GM12878 (cell line): ENCODE measurements at regions not wholly inside any gene's neighbourhood (a gene's known extent, or its start where the extent isn't known, plus 50 kb on each side); places are given as distances from the start of the nearest gene placed in this dataset.

Source experiments
- ATF7 ChIP-seq: fragments of 450-650 bp; IDR thresholded peaks from 2 replicates; pipeline ENCODE4 v1.6.1; 2016; ENCODE audit warnings: low read depth, mild to moderate bottlenecking
- CREB1 ChIP-seq: IDR thresholded peaks from 2 replicates; pipeline ENCODE4 v1.6.1; 2012; ENCODE audit warnings: low read depth, mild to moderate bottlenecking, inconsistent platforms
- DPF2 ChIP-seq: fragments of 450-650 bp; IDR thresholded peaks from 2 replicates; pipeline ENCODE4 v1.6.1; 2017; ENCODE audit warnings: mild to moderate bottlenecking
- RBBP5 ChIP-seq: fragments of 200-600 bp; sonication (generic); conservative IDR thresholded peaks from 2 replicates; pipeline ENCODE4 v1.6.1; 2016
- SMC3 ChIP-seq: IDR thresholded peaks from 2 replicates; pipeline ENCODE4 v1.6.1; 2011; ENCODE audit warnings: low read length, improper control_type of control experiment, borderline replicate concordance
- STAT1 ChIP-seq: fragments of 450-650 bp; conservative IDR thresholded peaks from 2 replicates; pipeline ENCODE4 v1.6.1; 2014; ENCODE audit warnings: antibody characterized with exemption, mild to moderate bottlenecking
- STAT3 ChIP-seq: IDR thresholded peaks from 2 replicates; pipeline ENCODE4 v1.6.1; 2011; ENCODE audit warnings: low read depth, low read length, improper control_type of control experiment
- TCF7 ChIP-seq: IDR thresholded peaks from 2 replicates; pipeline ENCODE4 v1.6.1; 2014; ENCODE audit warnings: antibody characterized with exemption, borderline replicate concordance
- ZNF24 ChIP-seq: fragments of 450-650 bp; IDR thresholded peaks from 2 replicates; pipeline ENCODE4 v1.6.1; 2017; ENCODE audit warnings: antibody characterized with exemption, mild to moderate bottlenecking
- ZNF274 ChIP-seq: IDR thresholded peaks from one replicate; pipeline ENCODE4 v1.8.0; 2011; ENCODE audit not compliant: insufficient read length, insufficient read depth
- TF ChIP-seq, protein P1 (sequence below), 3 experiments: IDR thresholded peaks in 2 of 3; conservative IDR thresholded peaks in 1 of 3; 2 replicates each; pipeline ENCODE4 v1.5.1; 2011; ENCODE audit warnings: low read depth in 3 of 3, low read length in 3 of 3, mild to moderate bottlenecking in 3 of 3, control low read depth in 2 of 3, moderate library complexity in 2 of 3, inconsistent platforms in 1 of 3, mixed read lengths in 1 of 3; ENCODE audit not compliant: control insufficient read depth in 2 of 3, insufficient read depth in 1 of 3; ENCODE audit errors: extremely low read depth in 1 of 3
- TF ChIP-seq, protein P2 (sequence below): fragments of 450-650 bp; formaldehyde crosslinking; IDR thresholded peaks from 2 replicates; pipeline ENCODE4 v1.5.0; 2022; ENCODE audit warnings: mild to moderate bottlenecking, missing genetic modification characterization
- TF ChIP-seq, protein P3 (sequence below): fragments of 150-350 bp; IDR thresholded peaks from 2 replicates; pipeline ENCODE4 v1.6.1; 2014; ENCODE audit warnings: mild to moderate bottlenecking, low read depth, low read length
- TF ChIP-seq, protein P4 (sequence below): IDR thresholded peaks from 2 replicates; pipeline ENCODE4 v1.6.1; 2012; ENCODE audit warnings: mild to moderate bottlenecking, low read depth, low read length

DNA sequence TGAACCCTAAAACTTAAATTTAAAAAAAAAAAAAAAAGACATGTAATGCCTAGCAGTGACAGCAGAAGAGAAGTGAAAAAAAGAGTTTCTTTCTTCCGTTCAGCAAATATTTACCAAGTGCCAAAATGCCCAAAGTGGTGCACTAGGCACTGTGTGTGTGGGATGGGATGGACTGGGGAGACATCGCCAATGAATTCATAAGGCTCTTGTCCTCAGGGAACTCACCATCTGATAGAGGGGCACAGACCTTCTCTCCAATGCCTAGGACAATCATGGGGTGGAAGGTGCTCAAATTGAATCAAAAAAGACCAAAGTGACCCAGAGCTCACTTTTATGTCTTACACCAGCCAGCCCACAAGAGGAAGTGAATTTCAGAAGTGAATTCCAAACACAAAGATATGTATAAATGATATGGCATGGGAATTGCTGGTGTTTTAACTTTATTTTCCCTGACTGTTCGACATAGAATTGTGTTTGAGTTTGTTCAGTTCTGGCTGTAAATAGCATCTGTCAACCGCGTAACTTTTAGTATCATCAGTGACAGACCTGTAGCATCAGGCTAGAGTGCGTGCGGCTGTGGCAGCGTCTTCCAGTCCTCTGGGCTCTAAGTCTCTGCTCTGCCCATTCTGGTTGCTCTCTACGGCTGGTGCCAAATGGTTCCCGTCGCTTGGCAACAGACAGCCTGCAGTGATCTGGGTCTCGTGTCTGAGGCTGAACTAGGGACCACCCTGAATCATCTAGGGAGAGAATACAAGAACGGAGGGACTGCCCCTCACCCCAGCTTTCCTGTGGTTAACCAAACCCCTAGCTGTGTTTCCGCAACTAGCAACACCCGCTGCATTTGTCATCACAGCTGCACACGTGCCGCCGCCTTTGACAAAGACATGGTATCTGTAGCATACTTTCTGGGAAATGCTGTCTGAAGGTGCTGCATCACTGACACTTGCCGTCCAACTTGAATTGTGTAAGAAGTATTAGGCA, 154.0 kb upstream of the THBS1 start (continued):
- TF ChIP-seq, protein P1, sequence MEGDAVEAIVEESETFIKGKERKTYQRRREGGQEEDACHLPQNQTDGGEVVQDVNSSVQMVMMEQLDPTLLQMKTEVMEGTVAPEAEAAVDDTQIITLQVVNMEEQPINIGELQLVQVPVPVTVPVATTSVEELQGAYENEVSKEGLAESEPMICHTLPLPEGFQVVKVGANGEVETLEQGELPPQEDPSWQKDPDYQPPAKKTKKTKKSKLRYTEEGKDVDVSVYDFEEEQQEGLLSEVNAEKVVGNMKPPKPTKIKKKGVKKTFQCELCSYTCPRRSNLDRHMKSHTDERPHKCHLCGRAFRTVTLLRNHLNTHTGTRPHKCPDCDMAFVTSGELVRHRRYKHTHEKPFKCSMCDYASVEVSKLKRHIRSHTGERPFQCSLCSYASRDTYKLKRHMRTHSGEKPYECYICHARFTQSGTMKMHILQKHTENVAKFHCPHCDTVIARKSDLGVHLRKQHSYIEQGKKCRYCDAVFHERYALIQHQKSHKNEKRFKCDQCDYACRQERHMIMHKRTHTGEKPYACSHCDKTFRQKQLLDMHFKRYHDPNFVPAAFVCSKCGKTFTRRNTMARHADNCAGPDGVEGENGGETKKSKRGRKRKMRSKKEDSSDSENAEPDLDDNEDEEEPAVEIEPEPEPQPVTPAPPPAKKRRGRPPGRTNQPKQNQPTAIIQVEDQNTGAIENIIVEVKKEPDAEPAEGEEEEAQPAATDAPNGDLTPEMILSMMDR (IDR thresholded peaks at IDR 0.05 in 2 of 3, conservative IDR thresholded peaks at IDR 0.05 in 1 of 3; ENCODE audit: control insufficient read depth in 2 of 3, extremely low read depth in 1 of 3, insufficient read depth in 1 of 3, low read depth in 3 of 3, low read length in 3 of 3): 0 out of 6 replicates have a peak, but pooled peaks of 1 of the 3 experiments have one; percentile 5
- TF ChIP-seq STAT1: no peak
- no peak for TF ChIP-seq RBBP5
- peak; percentile 71 for TF ChIP-seq DPF2
- TF ChIP-seq, protein P2, sequence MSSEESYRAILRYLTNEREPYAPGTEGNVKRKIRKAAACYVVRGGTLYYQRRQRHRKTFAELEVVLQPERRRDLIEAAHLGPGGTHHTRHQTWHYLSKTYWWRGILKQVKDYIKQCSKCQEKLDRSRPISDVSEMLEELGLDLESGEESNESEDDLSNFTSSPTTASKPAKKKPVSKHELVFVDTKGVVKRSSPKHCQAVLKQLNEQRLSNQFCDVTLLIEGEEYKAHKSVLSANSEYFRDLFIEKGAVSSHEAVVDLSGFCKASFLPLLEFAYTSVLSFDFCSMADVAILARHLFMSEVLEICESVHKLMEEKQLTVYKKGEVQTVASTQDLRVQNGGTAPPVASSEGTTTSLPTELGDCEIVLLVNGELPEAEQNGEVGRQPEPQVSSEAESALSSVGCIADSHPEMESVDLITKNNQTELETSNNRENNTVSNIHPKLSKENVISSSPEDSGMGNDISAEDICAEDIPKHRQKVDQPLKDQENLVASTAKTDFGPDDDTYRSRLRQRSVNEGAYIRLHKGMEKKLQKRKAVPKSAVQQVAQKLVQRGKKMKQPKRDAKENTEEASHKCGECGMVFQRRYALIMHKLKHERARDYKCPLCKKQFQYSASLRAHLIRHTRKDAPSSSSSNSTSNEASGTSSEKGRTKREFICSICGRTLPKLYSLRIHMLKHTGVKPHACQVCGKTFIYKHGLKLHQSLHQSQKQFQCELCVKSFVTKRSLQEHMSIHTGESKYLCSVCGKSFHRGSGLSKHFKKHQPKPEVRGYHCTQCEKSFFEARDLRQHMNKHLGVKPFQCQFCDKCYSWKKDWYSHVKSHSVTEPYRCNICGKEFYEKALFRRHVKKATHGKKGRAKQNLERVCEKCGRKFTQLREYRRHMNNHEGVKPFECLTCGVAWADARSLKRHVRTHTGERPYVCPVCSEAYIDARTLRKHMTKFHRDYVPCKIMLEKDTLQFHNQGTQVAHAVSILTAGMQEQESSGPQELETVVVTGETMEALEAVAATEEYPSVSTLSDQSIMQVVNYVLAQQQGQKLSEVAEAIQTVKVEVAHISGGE (CRISPR knock-in tag): no peak
- TF ChIP-seq ZNF24: 0 out of 2 replicates have a peak, but pooled peaks have one; percentile 28
- TF ChIP-seq TCF7: no peak
- TF ChIP-seq, protein P3, sequence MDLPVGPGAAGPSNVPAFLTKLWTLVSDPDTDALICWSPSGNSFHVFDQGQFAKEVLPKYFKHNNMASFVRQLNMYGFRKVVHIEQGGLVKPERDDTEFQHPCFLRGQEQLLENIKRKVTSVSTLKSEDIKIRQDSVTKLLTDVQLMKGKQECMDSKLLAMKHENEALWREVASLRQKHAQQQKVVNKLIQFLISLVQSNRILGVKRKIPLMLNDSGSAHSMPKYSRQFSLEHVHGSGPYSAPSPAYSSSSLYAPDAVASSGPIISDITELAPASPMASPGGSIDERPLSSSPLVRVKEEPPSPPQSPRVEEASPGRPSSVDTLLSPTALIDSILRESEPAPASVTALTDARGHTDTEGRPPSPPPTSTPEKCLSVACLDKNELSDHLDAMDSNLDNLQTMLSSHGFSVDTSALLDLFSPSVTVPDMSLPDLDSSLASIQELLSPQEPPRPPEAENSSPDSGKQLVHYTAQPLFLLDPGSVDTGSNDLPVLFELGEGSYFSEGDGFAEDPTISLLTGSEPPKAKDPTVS: no peak
- TF ChIP-seq CREB1: peak; percentile 48; the same call in 1 of the 2 replicates
- TF ChIP-seq, protein P4, sequence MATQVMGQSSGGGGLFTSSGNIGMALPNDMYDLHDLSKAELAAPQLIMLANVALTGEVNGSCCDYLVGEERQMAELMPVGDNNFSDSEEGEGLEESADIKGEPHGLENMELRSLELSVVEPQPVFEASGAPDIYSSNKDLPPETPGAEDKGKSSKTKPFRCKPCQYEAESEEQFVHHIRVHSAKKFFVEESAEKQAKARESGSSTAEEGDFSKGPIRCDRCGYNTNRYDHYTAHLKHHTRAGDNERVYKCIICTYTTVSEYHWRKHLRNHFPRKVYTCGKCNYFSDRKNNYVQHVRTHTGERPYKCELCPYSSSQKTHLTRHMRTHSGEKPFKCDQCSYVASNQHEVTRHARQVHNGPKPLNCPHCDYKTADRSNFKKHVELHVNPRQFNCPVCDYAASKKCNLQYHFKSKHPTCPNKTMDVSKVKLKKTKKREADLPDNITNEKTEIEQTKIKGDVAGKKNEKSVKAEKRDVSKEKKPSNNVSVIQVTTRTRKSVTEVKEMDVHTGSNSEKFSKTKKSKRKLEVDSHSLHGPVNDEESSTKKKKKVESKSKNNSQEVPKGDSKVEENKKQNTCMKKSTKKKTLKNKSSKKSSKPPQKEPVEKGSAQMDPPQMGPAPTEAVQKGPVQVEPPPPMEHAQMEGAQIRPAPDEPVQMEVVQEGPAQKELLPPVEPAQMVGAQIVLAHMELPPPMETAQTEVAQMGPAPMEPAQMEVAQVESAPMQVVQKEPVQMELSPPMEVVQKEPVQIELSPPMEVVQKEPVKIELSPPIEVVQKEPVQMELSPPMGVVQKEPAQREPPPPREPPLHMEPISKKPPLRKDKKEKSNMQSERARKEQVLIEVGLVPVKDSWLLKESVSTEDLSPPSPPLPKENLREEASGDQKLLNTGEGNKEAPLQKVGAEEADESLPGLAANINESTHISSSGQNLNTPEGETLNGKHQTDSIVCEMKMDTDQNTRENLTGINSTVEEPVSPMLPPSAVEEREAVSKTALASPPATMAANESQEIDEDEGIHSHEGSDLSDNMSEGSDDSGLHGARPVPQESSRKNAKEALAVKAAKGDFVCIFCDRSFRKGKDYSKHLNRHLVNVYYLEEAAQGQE: no peak
- TF ChIP-seq STAT3: 0 out of 2 replicates have a peak, but pooled peaks have one; percentile 57
- peak; percentile 73 for TF ChIP-seq ATF7
- no peak for TF ChIP-seq ZNF274
- TF ChIP-seq SMC3: 0 out of 2 replicates have a peak, but pooled peaks have one; percentile 1
